Neural progenitor cell (in vitro differentiated cells): ENCODE measurements at regions not wholly inside any gene's neighbourhood (a gene's known extent, or its start where the extent isn't known, plus 50 kb on each side); places are given as distances from the start of the nearest gene placed in this dataset.

ENCODE experiments used
- DNase-seq: peaks from one replicate; pipeline ENCODE4 v3.0.0-alpha.2; 2016; ENCODE audit warnings: low spot score
- H2AFZ ChIP-seq: fragments of 200-600 bp; sonication (generic); replicated peaks from 2 replicates; pipeline ENCODE4 v1.6.1; 2016; ENCODE audit warnings: antibody characterized with exemption
- H3F3A ChIP-seq: fragments of 200-600 bp; sonication (generic); 2 replicates; pipeline ENCODE4 v1.6.1; 2016; ENCODE audit warnings: antibody characterized with exemption, low read depth
- H3K27ac ChIP-seq: fragments of 200-600 bp; sonication (generic); 2 replicates; pipeline ENCODE4 v1.5.1; 2016; ENCODE audit warnings: mild to moderate bottlenecking
- H3K27me3 ChIP-seq: fragments of 200-600 bp; sonication (generic); 2 replicates; pipeline ENCODE4 v1.6.1; 2016; ENCODE audit warnings: mild to moderate bottlenecking, moderate library complexity
- H3K36me3 ChIP-seq: fragments of 200-600 bp; sonication (generic); 2 replicates; pipeline ENCODE4 v1.5.1; 2016
- H3K4me1 ChIP-seq: fragments of 200-600 bp; sonication (generic); 2 replicates; pipeline ENCODE4 v1.6.1; 2016; ENCODE audit warnings: mixed run types
- H3K4me2 ChIP-seq: fragments of 200-600 bp; sonication (generic); 2 replicates; pipeline ENCODE4 v1.6.1; 2016
- H3K4me3 ChIP-seq: fragments of 200-600 bp; sonication (generic); 2 replicates; pipeline ENCODE4 v1.5.1; 2016
- H3K79me2 ChIP-seq: fragments of 200-600 bp; sonication (generic); 2 replicates; pipeline ENCODE4 v1.6.1; 2016; ENCODE audit warnings: low read depth
- H3K9ac ChIP-seq: fragments of 200-600 bp; sonication (generic); 2 replicates; pipeline ENCODE4 v1.6.1; 2016
- H3K9me3 ChIP-seq: fragments of 200-600 bp; sonication (generic); 2 replicates; pipeline ENCODE4 v1.5.1; 2016; ENCODE audit warnings: low read depth
- H4K20me1 ChIP-seq: fragments of 200-600 bp; sonication (generic); 2 replicates; pipeline ENCODE4 v1.6.1; 2016; ENCODE audit warnings: low read depth
- H3K27ac Mint-ChIP-seq: 3 replicates; pipeline ENCODE4 v1.8.0; 2021; ENCODE audit warnings: mixed read lengths
- H3K27me3 Mint-ChIP-seq: 2 replicates; pipeline ENCODE4 v1.8.0; 2022; ENCODE audit warnings: low read depth, mild to moderate bottlenecking, inconsistent platforms, moderate library complexity, mixed read lengths; ENCODE audit not compliant: insufficient read depth
- H3K36me3 Mint-ChIP-seq: 3 replicates; pipeline ENCODE4 v1.8.0; 2021; ENCODE audit warnings: mixed read lengths
- H3K4me1 Mint-ChIP-seq: 3 replicates; pipeline ENCODE4 v1.8.0; 2021; ENCODE audit warnings: mixed read lengths
- H3K4me3 Mint-ChIP-seq: 3 replicates; pipeline ENCODE4 v1.8.0; 2021; ENCODE audit warnings: mild to moderate bottlenecking, moderate library complexity, mixed read lengths
- H3K9me3 Mint-ChIP-seq: 3 replicates; pipeline ENCODE4 v1.8.0; 2020; ENCODE audit warnings: mixed read lengths
- EZH2 ChIP-seq: fragments of 200-600 bp; sonication (generic); IDR thresholded peaks from 2 replicates; pipeline ENCODE4 v1.6.1; 2017; ENCODE audit warnings: antibody characterized with exemption, mild to moderate bottlenecking, moderate library complexity
- EZH2phosphoT487 ChIP-seq: fragments of 200-600 bp; sonication (generic); IDR thresholded peaks from 2 replicates; pipeline ENCODE4 v1.6.1; 2017; ENCODE audit warnings: antibody characterized with exemption
- TF ChIP-seq, protein P1 (sequence below): fragments of 200-600 bp; sonication (generic); IDR thresholded peaks from 2 replicates; pipeline ENCODE4 v1.5.1; 2017; ENCODE audit warnings: antibody characterized with exemption, mild to moderate bottlenecking

DNA sequence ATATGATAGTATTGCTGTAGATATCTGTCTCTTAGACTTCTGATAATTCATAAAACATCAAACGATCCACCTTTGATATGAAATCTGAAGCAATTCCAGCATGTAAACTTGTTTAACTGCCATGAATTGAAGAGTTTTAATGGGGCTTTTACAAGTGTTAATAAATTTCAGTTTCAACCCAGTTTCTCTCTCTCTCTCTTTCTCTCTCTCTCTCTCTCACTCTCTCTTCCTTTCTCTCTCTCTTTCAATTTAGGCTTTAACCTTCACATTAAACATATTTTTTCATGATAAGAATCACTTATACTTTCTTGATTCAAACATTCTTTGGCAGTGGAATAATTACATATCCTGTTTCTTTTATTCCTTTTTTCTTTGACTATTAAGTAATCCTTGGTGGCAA is 296.1 kb downstream of the EPHA4 start:
- H3K4me1 ChIP-seq: peaks cover 2% of the 10 kb centered on the region
- Mint-ChIP-seq H3K36me3 (peaks cover 2% of the 10 kb centered on the region), H3K9me3 (peaks cover 2% of the 10 kb centered on the region), H3K27ac (no peak overlapping the region), H3K4me1 (peaks cover 2% of the 10 kb centered on the region), H3K27me3 (peaks cover 2% of the 10 kb centered on the region), H3K4me3 (no peak overlapping the region)
- H3F3A ChIP-seq: no peaks in the 10 kb centered on the region
- H3K4me3 ChIP-seq: no peak overlapping the region
- no peaks in the 10 kb centered on the region for H3K36me3 ChIP-seq
- no peak for TF ChIP-seq EZH2phosphoT487
- no peak for TF ChIP-seq EZH2
- TF ChIP-seq, protein P1, sequence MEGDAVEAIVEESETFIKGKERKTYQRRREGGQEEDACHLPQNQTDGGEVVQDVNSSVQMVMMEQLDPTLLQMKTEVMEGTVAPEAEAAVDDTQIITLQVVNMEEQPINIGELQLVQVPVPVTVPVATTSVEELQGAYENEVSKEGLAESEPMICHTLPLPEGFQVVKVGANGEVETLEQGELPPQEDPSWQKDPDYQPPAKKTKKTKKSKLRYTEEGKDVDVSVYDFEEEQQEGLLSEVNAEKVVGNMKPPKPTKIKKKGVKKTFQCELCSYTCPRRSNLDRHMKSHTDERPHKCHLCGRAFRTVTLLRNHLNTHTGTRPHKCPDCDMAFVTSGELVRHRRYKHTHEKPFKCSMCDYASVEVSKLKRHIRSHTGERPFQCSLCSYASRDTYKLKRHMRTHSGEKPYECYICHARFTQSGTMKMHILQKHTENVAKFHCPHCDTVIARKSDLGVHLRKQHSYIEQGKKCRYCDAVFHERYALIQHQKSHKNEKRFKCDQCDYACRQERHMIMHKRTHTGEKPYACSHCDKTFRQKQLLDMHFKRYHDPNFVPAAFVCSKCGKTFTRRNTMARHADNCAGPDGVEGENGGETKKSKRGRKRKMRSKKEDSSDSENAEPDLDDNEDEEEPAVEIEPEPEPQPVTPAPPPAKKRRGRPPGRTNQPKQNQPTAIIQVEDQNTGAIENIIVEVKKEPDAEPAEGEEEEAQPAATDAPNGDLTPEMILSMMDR: no peak
- H4K20me1 ChIP-seq: no peaks in the 10 kb centered on the region
- H3K27me3 ChIP-seq: no peaks in the 10 kb centered on the region
- DNase-seq: no peak
- no peak overlapping the region for H2AFZ ChIP-seq
- H3K4me2 ChIP-seq: no peak overlapping the region
- H3K79me2 ChIP-seq: no peaks in the 10 kb centered on the region
- H3K9me3 ChIP-seq: no peaks in the 10 kb centered on the region
- H3K27ac ChIP-seq: no peak overlapping the region
- no peak overlapping the region for H3K9ac ChIP-seq

DNA sequence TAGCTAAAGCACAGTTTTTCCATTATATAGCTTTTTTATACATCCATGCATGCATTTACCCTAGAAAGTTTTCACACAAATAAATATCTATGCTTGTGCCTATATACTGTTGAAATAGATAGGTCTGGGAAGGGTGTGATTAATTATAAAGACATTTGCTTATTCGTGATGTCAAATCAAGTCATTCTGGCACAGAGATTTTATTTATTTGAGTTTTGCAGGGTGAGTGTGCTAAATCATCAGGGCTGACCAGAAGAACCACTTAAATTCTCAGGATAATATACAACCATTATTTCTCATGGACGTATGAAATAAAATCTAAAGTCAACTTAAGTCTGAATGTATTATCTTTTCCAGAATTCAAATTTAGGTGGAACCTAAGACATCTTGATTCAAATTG is 295.5 kb downstream of the EPHA4 start:
- Histone ChIP-seq H3K27ac (no peak overlapping the region), H3K9ac (no peak overlapping the region), H3K36me3 (no peaks in the 10 kb centered on the region), H3K4me3 (no peak overlapping the region), H3K27me3 (no peaks in the 10 kb centered on the region), H3K79me2 (no peaks in the 10 kb centered on the region), H3F3A (no peaks in the 10 kb centered on the region), H3K9me3 (no peaks in the 10 kb centered on the region), H3K4me2 (no peak overlapping the region), H4K20me1 (no peaks in the 10 kb centered on the region), H3K4me1 (peaks cover 7% of the 10 kb centered on the region), H2AFZ (no peak overlapping the region)
- Mint-ChIP-seq H3K27me3 (peaks cover 2% of the 10 kb centered on the region), H3K4me3 (no peak overlapping the region), H3K4me1 (peaks cover 6% of the 10 kb centered on the region), H3K9me3 (peaks cover 2% of the 10 kb centered on the region), H3K36me3 (peaks cover 2% of the 10 kb centered on the region), H3K27ac (no peak overlapping the region)
- TF ChIP-seq, protein P1: no peak
- TF ChIP-seq EZH2phosphoT487 (no peak), EZH2 (no peak)
- DNase-seq: no peak

DNA sequence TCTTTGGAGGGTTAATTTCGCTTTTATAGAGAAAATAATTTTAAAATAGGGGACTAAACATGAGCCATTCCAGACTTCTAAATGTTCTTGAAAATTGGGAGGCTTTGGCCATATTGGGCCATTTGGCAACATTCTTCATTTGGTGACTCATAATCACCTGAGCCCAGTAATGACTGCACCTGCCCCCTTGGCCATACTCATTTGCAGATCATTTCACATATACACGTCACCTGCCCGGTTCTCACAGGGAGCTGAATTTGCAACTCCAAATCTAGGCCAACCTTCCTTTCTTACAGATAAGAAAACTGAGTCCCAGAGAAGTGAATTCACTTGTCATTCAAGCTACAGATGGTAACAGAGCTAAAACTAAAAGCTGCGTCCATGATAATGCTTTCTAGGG is 289.7 kb downstream of the EPHA4 start:
- TF ChIP-seq EZH2phosphoT487: no peak
- TF ChIP-seq, protein P1: no peak
- no peak for TF ChIP-seq EZH2
- H3K9me3 ChIP-seq: no peaks in the 10 kb centered on the region
- Mint-ChIP-seq H3K9me3 (peaks cover 3% of the 10 kb centered on the region), H3K4me3 (no peak overlapping the region), H3K27me3 (no peaks in the 10 kb centered on the region), H3K36me3 (no peaks in the 10 kb centered on the region), H3K27ac (no peak overlapping the region), H3K4me1 (peaks cover 17% of the 10 kb centered on the region)
- H3K4me2 ChIP-seq: no peak overlapping the region
- no peak for DNase-seq
- no peak overlapping the region for H3K9ac ChIP-seq
- no peaks in the 10 kb centered on the region for H3K27me3 ChIP-seq
- no peaks in the 10 kb centered on the region for H3K79me2 ChIP-seq
- H3K27ac ChIP-seq: no peak overlapping the region
- no peak overlapping the region for H3K4me3 ChIP-seq
- peaks cover 20% of the 10 kb centered on the region for H3K4me1 ChIP-seq
- H4K20me1 ChIP-seq: no peaks in the 10 kb centered on the region
- H3K36me3 ChIP-seq: no peaks in the 10 kb centered on the region
- H2AFZ ChIP-seq: peak overlapping the region; percentile 32
- H3F3A ChIP-seq: no peaks in the 10 kb centered on the region
